H1 (cell line): ENCODE measurements at regions not wholly inside any gene's neighbourhood (a gene's known extent, or its start where the extent isn't known, plus 50 kb on each side); places are given as distances from the start of the nearest gene placed in this dataset.

Experiments
- CTCF ChIA-PET: fragments of 300-600 bp; sonication (Branson Sonifier 250); formaldehyde crosslinking; loops from one replicate; lab custom pipeline; 2021; ENCODE audit not compliant: partially characterized antibody; lab: Charles Lee
- POLR2A ChIA-PET: fragments of 300-600 bp; sonication (Branson Sonifier 250); formaldehyde crosslinking; loops from one replicate; lab custom pipeline; 2021; ENCODE audit warnings: inconsistent platforms; ENCODE audit not compliant: partially characterized antibody; lab: Charles Lee
- DNase-seq, 2 experiments: peaks; one replicate each; pipeline versions ENCODE4 v3.0.0 to v3.0.0-alpha.2; 2010 to 2022; ENCODE audit warnings: low spot score in 2 of 2, low read depth in 1 of 2, mixed read lengths in 1 of 2
- FAIRE-seq: peaks from 2 replicates; lab custom pipeline; 2011; peaks lifted over from hg19 to GRCh38; lab: Jason Lieb, UNC
- H2AFZ ChIP-seq: 2 replicates; pipeline ENCODE4 v1.8.1; 2012; ENCODE audit warnings: low read length, inconsistent platforms
- H2AK5ac ChIP-seq: 2 replicates; pipeline ENCODE4 v1.6.1; 2013; ENCODE audit warnings: low read depth, low read length
- H2BK120ac ChIP-seq: replicated peaks from 2 replicates; pipeline ENCODE3; 2013; ENCODE audit warnings: low read depth, low read length, inconsistent platforms
- H2BK12ac ChIP-seq: 2 replicates; pipeline ENCODE4 v1.6.1; 2013; ENCODE audit warnings: low read depth, low read length
- H2BK15ac ChIP-seq: 2 replicates; pipeline ENCODE4 v1.6.1; 2013; ENCODE audit warnings: low read length
- H2BK20ac ChIP-seq: 2 replicates; pipeline ENCODE4 v1.6.1; 2013; ENCODE audit warnings: low read length
- H2BK5ac ChIP-seq: 2 replicates; pipeline ENCODE4 v1.6.1; 2013; ENCODE audit warnings: low read depth, low read length
- H3K14ac ChIP-seq: 2 replicates; pipeline ENCODE4 v1.6.1; 2013; ENCODE audit warnings: inconsistent platforms; ENCODE audit not compliant: insufficient read length
- H3K18ac ChIP-seq: 2 replicates; pipeline ENCODE4 v1.6.1; 2013; ENCODE audit warnings: low read length; ENCODE audit errors: extremely low read depth
- H3K23ac ChIP-seq: 2 replicates; pipeline ENCODE4 v1.6.1; 2013; ENCODE audit warnings: inconsistent platforms; ENCODE audit not compliant: insufficient read length
- H3K23me2 ChIP-seq: 2 replicates; pipeline ENCODE4 v1.6.1; 2013; ENCODE audit warnings: low read depth, low read length
- H3K27ac ChIP-seq: 2 replicates; pipeline ENCODE4 v1.6.1; 2011; ENCODE audit warnings: low read depth, low read length, inconsistent platforms
- H3K27me3 ChIP-seq, 4 experiments: replicated peaks in 1 of 4; 1 replicate in 1 of 4; 2 replicates in 3 of 4; pipeline versions ENCODE4 v1.6.1 to v1.8.1; 2011 to 2013; ENCODE audit warnings: low read length in 3 of 4, mild to moderate bottlenecking in 3 of 4, inconsistent platforms in 2 of 4, mixed read lengths in 2 of 4, moderate library complexity in 1 of 4; ENCODE audit not compliant: control insufficient read depth in 3 of 4, insufficient read depth in 3 of 4; ENCODE audit errors: extremely low read depth in 1 of 4
- H3K36me3 ChIP-seq, 4 experiments: 2 replicates each; pipeline versions ENCODE4 v1.6.1 to v1.8.1; 2011 to 2013; ENCODE audit warnings: mild to moderate bottlenecking in 4 of 4, low read length in 3 of 4, moderate library complexity in 2 of 4, control low read depth in 1 of 4, inconsistent platforms in 1 of 4; ENCODE audit not compliant: insufficient read depth in 4 of 4, control insufficient read depth in 2 of 4
- H3K4ac ChIP-seq: replicated peaks from 2 replicates; pipeline ENCODE3; 2013; ENCODE audit warnings: low read length, low read depth, mixed read lengths, inconsistent platforms; ENCODE audit not compliant: insufficient read length
- H3K4me1 ChIP-seq, 4 experiments: replicated peaks in 1 of 4; 1 replicate in 1 of 4; 2 replicates in 3 of 4; pipeline versions ENCODE4 v1.6.1 to v1.8.1; 2011 to 2013; ENCODE audit warnings: low read length in 3 of 4, inconsistent platforms in 2 of 4, mixed read lengths in 1 of 4; ENCODE audit not compliant: insufficient read depth in 4 of 4, control insufficient read depth in 3 of 4
- H3K4me2 ChIP-seq, 2 experiments: 2 replicates each; pipeline versions ENCODE4 v1.6.1 to v1.8.1; 2011 to 2013; ENCODE audit warnings: low read depth in 2 of 2, low read length in 2 of 2, control low read depth in 1 of 2, inconsistent platforms in 1 of 2, mild to moderate bottlenecking in 1 of 2; ENCODE audit not compliant: insufficient read depth in 1 of 2
- H3K4me3 ChIP-seq, 4 experiments: fragments of 200-600, 300-600 bp in 1 of 4; sonication (generic), shearing (Covaris generic), sonication (Bioruptor Twin) in 1 of 4; 2 replicates each; pipeline versions ENCODE4 v1.5.1 to v1.8.1; 2011 to 2016; ENCODE audit warnings: low read length in 4 of 4, low read depth in 3 of 4, control low read depth in 2 of 4, inconsistent platforms in 2 of 4, mild to moderate bottlenecking in 2 of 4, mixed read lengths in 1 of 4, moderate library complexity in 1 of 4; ENCODE audit not compliant: insufficient read depth in 2 of 4; ENCODE audit errors: extremely low read depth in 1 of 4
- H3K56ac ChIP-seq: replicated peaks from 2 replicates; pipeline ENCODE3; 2013; ENCODE audit warnings: low read depth, mild to moderate bottlenecking, mixed read lengths, low read length, inconsistent platforms; ENCODE audit not compliant: insufficient read length
- H3K79me1 ChIP-seq: 2 replicates; pipeline ENCODE4 v1.6.1; 2013; ENCODE audit warnings: low read depth, low read length, control low read depth
- H3K79me2 ChIP-seq, 2 experiments: 2 replicates each; pipeline versions ENCODE4 v1.6.1 to v1.8.1; 2012 to 2013; ENCODE audit warnings: low read length in 2 of 2, mild to moderate bottlenecking in 2 of 2, inconsistent platforms in 1 of 2; ENCODE audit not compliant: insufficient read depth in 2 of 2, control insufficient read depth in 1 of 2
- H3K9ac ChIP-seq, 4 experiments: replicated peaks in 1 of 4; 1 replicate in 1 of 4; 2 replicates in 3 of 4; pipeline versions ENCODE4 v1.6.1 to v1.8.1; 2011 to 2013; ENCODE audit warnings: low read depth in 3 of 4, low read length in 3 of 4, control low read depth in 2 of 4, mild to moderate bottlenecking in 2 of 4, moderate library complexity in 2 of 4, inconsistent platforms in 1 of 4; ENCODE audit errors: extremely low read depth in 1 of 4
- H3K9me3 ChIP-seq, 2 experiments: 2 replicates each; pipeline versions ENCODE4 v1.6.1 to v1.8.1; 2012 to 2013; ENCODE audit warnings: mild to moderate bottlenecking in 2 of 2, moderate library complexity in 2 of 2, control low read depth in 1 of 2, inconsistent platforms in 1 of 2, low read depth in 1 of 2, low read length in 1 of 2, mixed read lengths in 1 of 2; ENCODE audit not compliant: insufficient read depth in 2 of 2
- H4K20me1 ChIP-seq, 2 experiments: replicated peaks in 1 of 2; 2 replicates each; pipeline versions ENCODE3 to v1.8.1; 2011 to 2013; ENCODE audit warnings: inconsistent platforms in 2 of 2, low read length in 2 of 2, mild to moderate bottlenecking in 1 of 2; ENCODE audit not compliant: insufficient read depth in 2 of 2, control insufficient read depth in 1 of 2
- H4K5ac ChIP-seq: 2 replicates; pipeline ENCODE4 v1.6.1; 2013; ENCODE audit warnings: low read length, low read depth, mixed read lengths, inconsistent platforms; ENCODE audit not compliant: insufficient read length
- H4K8ac ChIP-seq: 2 replicates; pipeline ENCODE4 v1.8.0; 2013; ENCODE audit warnings: mild to moderate bottlenecking, moderate library complexity, low read length, inconsistent platforms; ENCODE audit not compliant: insufficient read depth; ENCODE audit errors: extremely low read depth
- H4K91ac ChIP-seq: replicated peaks from 2 replicates; pipeline ENCODE3; 2013; ENCODE audit warnings: low read length, mixed read lengths, inconsistent platforms; ENCODE audit not compliant: insufficient read length
- WGBS, 2 experiments: shearing (Covaris generic) in 1 of 2; methylation state at CpG; one replicate each; pipeline versions ENCODE4 v1.1.6 to v1.1.7; 2013 to 2015; ENCODE audit warnings: low lambda C conversion rate in 2 of 2, mixed read lengths in 2 of 2, inconsistent platforms in 1 of 2, low coverage in 1 of 2, missing lambda C conversion rate in 1 of 2; ENCODE audit not compliant: insufficient replicate concordance in 2 of 2, insufficient coverage in 1 of 2, insufficient read length in 1 of 2; ENCODE audit errors: extremely low coverage in 1 of 2, missing lambda C conversion rate in 1 of 2; 5-methylcytosine and 5-hydroxymethylcytosine counted together

DNA sequence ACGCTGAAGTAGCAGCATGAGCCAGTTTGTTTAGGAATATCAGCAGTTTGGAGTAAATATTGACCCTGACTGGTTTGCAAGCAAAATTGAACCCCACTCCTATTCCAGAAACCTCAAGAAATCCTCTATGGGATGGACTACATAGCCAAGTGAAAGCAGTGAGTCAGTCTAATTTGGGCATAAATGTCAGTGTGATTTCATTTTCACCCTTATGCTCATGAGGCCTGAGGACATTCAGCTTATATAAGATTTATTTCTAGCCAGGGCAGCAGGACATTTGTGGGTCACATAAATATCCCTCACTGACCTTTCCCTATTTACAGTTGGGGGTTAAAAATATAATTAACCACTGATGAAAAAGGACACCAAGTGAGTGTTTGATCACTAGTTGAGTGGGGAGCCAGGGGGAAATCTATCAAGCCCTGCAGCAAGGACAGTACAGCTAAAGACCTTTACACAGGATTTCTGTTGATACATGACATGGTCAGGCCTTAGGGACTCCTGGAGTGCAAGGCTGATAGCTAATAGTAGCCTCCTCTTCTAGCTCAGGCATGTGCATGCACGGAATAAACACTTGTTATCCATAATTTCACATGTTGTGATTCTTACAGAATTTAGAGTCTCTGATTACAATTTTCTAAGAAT is 996.9 kb upstream of the GRIA3 start:
- 89% methylated on average over 2 of the region's 2 CpGs; no CpG with 5 or more reads in 1 of the 2 experiments for WGBS, 2 experiments

More for the DNA sequence above, 996.9 kb upstream of the GRIA3 start:
- H2BK120ac ChIP-seq, result no peak overlapping the region
- no peak overlapping the region for H2BK20ac ChIP-seq
- H3K79me1 ChIP-seq, result no peaks in the 10 kb centered on the region
- no peaks in the 10 kb centered on the region; a peak in 1 of 8 replicates for H3K36me3 ChIP-seq
- H2AFZ ChIP-seq, result no peak overlapping the region
- no peaks in the 10 kb centered on the region for H3K4me1 ChIP-seq
- no peaks in the 10 kb centered on the region for H3K23me2 ChIP-seq
- no peak overlapping the region for H4K8ac ChIP-seq
- H2AK5ac ChIP-seq, result no peak overlapping the region
- no peak overlapping the region for H4K91ac ChIP-seq
- H3K14ac ChIP-seq, result no peak overlapping the region
- H3K27me3 ChIP-seq, result no peaks in the 10 kb centered on the region
- H3K18ac ChIP-seq, result no peak overlapping the region
- H4K20me1 ChIP-seq, result no peaks in the 10 kb centered on the region
- ChIA-PET POLR2A (no interaction called here), CTCF (no interaction called here)
- no peak overlapping the region for H3K9ac ChIP-seq
- H2BK12ac ChIP-seq, result no peak overlapping the region
- H4K5ac ChIP-seq, result no peak overlapping the region
- H3K4ac ChIP-seq, result no peak overlapping the region
- H2BK15ac ChIP-seq, result no peak overlapping the region
- no peaks in the 10 kb centered on the region for H3K79me2 ChIP-seq
- H3K23ac ChIP-seq, result no peak overlapping the region
- H3K56ac ChIP-seq, result no peak overlapping the region
- no peak overlapping the region for H3K4me2 ChIP-seq
- 0 out of 4 replicates have a peak, but pooled peaks cover 0 to 13% of the 10 kb centered on the region in 2 experiments for H3K9me3 ChIP-seq
- DNase-seq (no peak), FAIRE-seq (no peak)
- no peak overlapping the region for H2BK5ac ChIP-seq
- H3K4me3 ChIP-seq, result no peak overlapping the region
- no peak overlapping the region for H3K27ac ChIP-seq
